CD4-positive, alpha-beta memory T cell (primary cell): ENCODE measurements at regions not wholly inside any gene's neighbourhood (a gene's known extent, or its start where the extent isn't known, plus 50 kb on each side); places are given as distances from the start of the nearest gene placed in this dataset.

Source experiments
- CTCF ChIA-PET: fragments of 350-600 bp; sonication (Branson Sonifier 250); formaldehyde crosslinking; loops from one replicate; lab custom pipeline; 2021; ENCODE audit warnings: inconsistent platforms; ENCODE audit not compliant: partially characterized antibody; lab: Charles Lee
- POLR2A ChIA-PET: fragments of 350-600 bp; sonication (Branson Sonifier 250); formaldehyde crosslinking; loops from one replicate; lab custom pipeline; 2021; ENCODE audit not compliant: partially characterized antibody; lab: Charles Lee
- DNase-seq, 5 donors: peaks; one replicate each; pipeline versions ENCODE4 v3.0.0 to v3.0.0-alpha.2; 2020 to 2022; ENCODE audit warnings: mixed read lengths in 1 of 5
- H3K27ac ChIP-seq: one replicate; pipeline ENCODE4 v1.7.0; 2013; ENCODE audit warnings: low read depth, low read length
- H3K27me3 ChIP-seq: 2 replicates; pipeline ENCODE4 v1.7.0; 2013; ENCODE audit warnings: mild to moderate bottlenecking, low read length, moderate library complexity; ENCODE audit not compliant: insufficient read depth
- H3K36me3 ChIP-seq: 2 replicates; pipeline ENCODE4 v1.7.0; 2013; ENCODE audit warnings: mild to moderate bottlenecking, low read length, moderate library complexity; ENCODE audit not compliant: insufficient read depth
- H3K4me1 ChIP-seq: 2 replicates; pipeline ENCODE4 v1.7.0; 2013; ENCODE audit warnings: mild to moderate bottlenecking, low read length, moderate library complexity; ENCODE audit not compliant: insufficient read depth
- H3K4me3 ChIP-seq, 2 donors: one replicate each; pipeline ENCODE4 v1.7.0; 2013; ENCODE audit warnings: low read length in 2 of 2, mild to moderate bottlenecking in 1 of 2
- H3K9me3 ChIP-seq, 2 donors: one replicate each; pipeline ENCODE4 v1.7.0; 2013; ENCODE audit warnings: low read length in 2 of 2, control low read depth in 1 of 2; ENCODE audit not compliant: control insufficient read depth in 1 of 2
- H3K27ac Mint-ChIP-seq, 7 donors: one replicate each; pipeline ENCODE4 v1.8.0; 2020 to 2021; ENCODE audit warnings: mixed read lengths in 7 of 7, mild to moderate bottlenecking in 6 of 7, inconsistent platforms in 3 of 7, moderate library complexity in 3 of 7
- H3K27me3 Mint-ChIP-seq, 2 donors: one replicate each; pipeline ENCODE4 v1.8.0; 2020 to 2021; ENCODE audit warnings: mixed read lengths in 2 of 2
- H3K36me3 Mint-ChIP-seq, 2 donors: one replicate each; pipeline ENCODE4 v1.8.0; 2020 to 2021; ENCODE audit warnings: mixed read lengths in 2 of 2, inconsistent platforms in 1 of 2, mild to moderate bottlenecking in 1 of 2
- H3K4me1 Mint-ChIP-seq, 4 donors: one replicate each; pipeline ENCODE4 v1.8.0; 2020 to 2021; ENCODE audit warnings: mixed read lengths in 4 of 4, mild to moderate bottlenecking in 1 of 4
- H3K4me3 Mint-ChIP-seq, 8 donors: one replicate each; pipeline ENCODE4 v1.8.0; 2020 to 2021; ENCODE audit warnings: mixed read lengths in 8 of 8, mild to moderate bottlenecking in 7 of 8, moderate library complexity in 6 of 8, inconsistent platforms in 3 of 8
- H3K9me3 Mint-ChIP-seq, 8 donors: one replicate each; pipeline ENCODE4 v1.8.0; 2020 to 2021; ENCODE audit warnings: mixed read lengths in 8 of 8, mild to moderate bottlenecking in 5 of 8, inconsistent platforms in 3 of 8, moderate library complexity in 1 of 8
- intact Hi-C: fragments of 100-400 bp; cut with micrococcal nuclease; formaldehyde crosslinking; loops from one replicate; pipeline ENCODE4 v1.15.1; 2023

DNA sequence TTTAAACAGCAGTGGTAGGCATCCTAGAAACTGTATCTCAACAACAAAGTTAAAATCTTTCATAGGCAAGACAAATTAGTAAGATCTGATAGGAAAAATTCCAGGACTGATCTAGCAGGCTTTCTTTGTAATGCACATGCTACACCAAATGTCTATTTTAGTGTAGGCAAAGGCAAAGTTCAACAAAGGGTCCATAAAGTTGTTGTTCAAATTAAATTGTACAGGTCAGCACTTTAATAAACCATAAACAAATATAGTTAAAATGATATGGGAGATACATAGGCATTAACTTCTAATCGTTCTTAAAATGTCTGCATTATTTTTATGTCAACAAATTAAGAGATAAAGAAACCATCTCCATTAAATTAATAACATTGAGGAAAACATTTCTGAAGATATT lies 413.0 kb downstream of the TUSC7 start:
- Mint-ChIP-seq H3K4me1 (no peaks in the 10 kb centered on the region), H3K36me3 (no peaks in the 10 kb centered on the region), H3K27me3 (no peaks in the 10 kb centered on the region), H3K9me3 (peaks cover 0 to 5% (median 0%) of the 10 kb centered on the region in 8 donors), H3K4me3 (no peak overlapping the region), H3K27ac (no peak overlapping the region)
- Histone ChIP-seq H3K27ac (no peak overlapping the region), H3K27me3 (no peaks in the 10 kb centered on the region), H3K4me3 (no peak overlapping the region), H3K4me1 (no peaks in the 10 kb centered on the region), H3K36me3 (no peaks in the 10 kb centered on the region), H3K9me3 (no peaks in the 10 kb centered on the region)
- ChIA-PET CTCF (no interaction called here), POLR2A (no interaction called here)
- DNase-seq: no peak
- intact Hi-C loops: no loop called here

DNA sequence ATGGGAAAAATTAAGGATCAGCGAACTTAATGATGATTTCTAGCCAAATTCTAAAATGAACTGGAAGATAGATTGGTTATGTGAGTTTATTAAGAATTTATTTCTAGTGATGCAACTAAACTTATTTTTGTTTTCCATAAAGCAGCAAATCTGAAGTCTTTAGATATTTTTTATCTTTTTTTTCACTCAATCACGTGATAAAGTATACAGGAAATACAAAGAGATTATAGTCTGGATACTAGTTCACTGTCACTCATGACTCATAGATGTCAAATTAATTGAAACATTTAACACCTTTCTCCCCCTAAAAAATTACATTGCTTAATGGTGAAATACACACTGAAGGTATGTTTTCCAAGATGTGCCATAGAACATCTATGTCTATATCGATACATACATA lies 416.9 kb downstream of the TUSC7 start:
- intact Hi-C loops: no loop called here
- no peak overlapping the region for H3K27ac Mint-ChIP-seq
- no peak for DNase-seq
- ChIA-PET POLR2A (no interaction called here), CTCF (no interaction called here)
- no peaks in the 10 kb centered on the region for H3K27me3 Mint-ChIP-seq
- no peaks in the 10 kb centered on the region for H3K36me3 ChIP-seq
- no peaks in the 10 kb centered on the region for H3K4me1 Mint-ChIP-seq
- no peak overlapping the region for H3K4me3 Mint-ChIP-seq
- peaks cover 0 to 4% (median 0%) of the 10 kb centered on the region in 8 donors for H3K9me3 Mint-ChIP-seq
- no peaks in the 10 kb centered on the region for H3K36me3 Mint-ChIP-seq
- no peaks in the 10 kb centered on the region for H3K27me3 ChIP-seq
- no peaks in the 10 kb centered on the region for H3K9me3 ChIP-seq
- no peak overlapping the region for H3K27ac ChIP-seq
- H3K4me1 ChIP-seq: no peaks in the 10 kb centered on the region
- no peak overlapping the region for H3K4me3 ChIP-seq

DNA sequence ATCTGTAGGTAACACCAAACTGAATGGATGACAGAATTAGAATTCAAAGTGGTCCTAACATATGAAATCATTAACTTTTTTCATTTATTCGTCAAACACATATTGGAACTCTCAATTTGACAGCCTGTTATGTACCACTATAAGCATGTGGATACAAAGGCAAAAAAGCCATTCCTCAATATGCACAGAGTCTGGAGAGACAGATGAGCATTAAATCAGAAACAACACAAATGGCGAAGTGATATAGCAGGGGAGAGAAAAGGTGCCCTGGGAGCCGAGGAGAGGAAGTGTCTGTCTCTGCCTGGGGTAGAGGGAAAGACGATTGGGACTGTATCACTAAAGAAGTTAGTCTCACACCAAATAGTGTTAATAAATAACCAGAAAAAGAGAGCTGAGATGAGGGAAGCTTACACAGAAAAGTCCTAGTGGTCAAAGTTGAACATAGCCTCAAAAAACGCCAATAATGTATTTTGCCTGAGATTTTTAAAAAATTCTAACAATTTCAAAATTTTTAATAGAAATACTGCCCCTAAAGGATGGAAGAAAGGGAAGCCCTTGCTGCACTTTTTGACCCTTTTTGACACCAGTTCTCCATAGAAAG lies 417.5 kb downstream of the TUSC7 start:
- Mint-ChIP-seq H3K4me1 (no peaks in the 10 kb centered on the region), H3K36me3 (no peaks in the 10 kb centered on the region), H3K4me3 (no peak overlapping the region), H3K27ac (no peak overlapping the region), H3K27me3 (no peaks in the 10 kb centered on the region), H3K9me3 (peaks cover 0 to 4% (median 0%) of the 10 kb centered on the region in 8 donors)
- no peak overlapping the region for H3K27ac ChIP-seq
- no peaks in the 10 kb centered on the region for H3K27me3 ChIP-seq
- CTCF ChIA-PET: no interaction called here
- POLR2A ChIA-PET: no interaction called here
- intact Hi-C loops: no loop called here
- no peak overlapping the region for H3K4me3 ChIP-seq
- DNase-seq: no peak
- H3K9me3 ChIP-seq: no peaks in the 10 kb centered on the region
- H3K36me3 ChIP-seq: no peaks in the 10 kb centered on the region
- no peaks in the 10 kb centered on the region for H3K4me1 ChIP-seq

DNA sequence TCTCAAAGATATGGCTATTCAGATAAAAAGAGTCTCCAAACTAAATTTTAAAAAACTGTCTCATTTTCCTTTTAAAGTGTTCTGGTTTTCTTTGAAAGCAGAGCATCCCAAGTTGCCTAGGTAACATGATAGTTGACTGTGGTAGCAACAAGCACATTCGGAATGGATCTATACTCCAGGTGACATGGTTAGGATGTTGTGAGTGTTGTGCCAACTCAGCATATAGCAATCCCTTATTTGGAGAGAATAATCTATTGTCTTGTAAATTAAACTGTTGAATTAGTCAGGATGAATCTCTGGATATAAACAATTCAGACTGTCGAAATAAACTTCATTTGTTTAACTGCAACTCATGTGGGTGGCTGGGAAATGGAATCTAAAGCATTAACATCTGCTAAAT lies 418.6 kb downstream of the TUSC7 start:
- H3K36me3 Mint-ChIP-seq: no peaks in the 10 kb centered on the region
- peaks cover 0 to 4% (median 0%) of the 10 kb centered on the region in 8 donors for H3K9me3 Mint-ChIP-seq
- intact Hi-C loops: no loop called here
- no peak overlapping the region for H3K27ac ChIP-seq
- no peak overlapping the region for H3K4me3 Mint-ChIP-seq
- no peaks in the 10 kb centered on the region for H3K9me3 ChIP-seq
- no peak overlapping the region for H3K4me3 ChIP-seq
- H3K27me3 Mint-ChIP-seq: no peaks in the 10 kb centered on the region
- H3K27me3 ChIP-seq: no peaks in the 10 kb centered on the region
- ChIA-PET CTCF (no interaction called here), POLR2A (no interaction called here)
- no peaks in the 10 kb centered on the region for H3K4me1 Mint-ChIP-seq
- H3K36me3 ChIP-seq: no peaks in the 10 kb centered on the region
- no peak for DNase-seq
- H3K27ac Mint-ChIP-seq: no peak overlapping the region
- no peaks in the 10 kb centered on the region for H3K4me1 ChIP-seq

GRCh38 chr3:117128872-117129271 lies 419.3 kb downstream of the TUSC7 start:
- Histone ChIP-seq H3K4me1 (no peaks in the 10 kb centered on the region), H3K27ac (no peak overlapping the region), H3K4me3 (no peak overlapping the region), H3K9me3 (no peaks in the 10 kb centered on the region), H3K36me3 (no peaks in the 10 kb centered on the region), H3K27me3 (no peaks in the 10 kb centered on the region)
- Mint-ChIP-seq H3K27ac (no peak overlapping the region), H3K9me3 (peaks cover 0 to 4% (median 0%) of the 10 kb centered on the region in 8 donors), H3K36me3 (no peaks in the 10 kb centered on the region), H3K27me3 (no peaks in the 10 kb centered on the region), H3K4me3 (no peak overlapping the region), H3K4me1 (no peaks in the 10 kb centered on the region)
- DNase-seq: no peak
- intact Hi-C loops: no loop called here
- ChIA-PET POLR2A (no interaction called here), CTCF (no interaction called here)

GRCh38 chr3:117129516-117129915 lies 419.9 kb downstream of the TUSC7 start:
- Histone ChIP-seq H3K27ac (no peak overlapping the region), H3K4me1 (no peaks in the 10 kb centered on the region), H3K36me3 (no peaks in the 10 kb centered on the region), H3K27me3 (no peaks in the 10 kb centered on the region), H3K9me3 (no peaks in the 10 kb centered on the region), H3K4me3 (no peak overlapping the region)
- ChIA-PET POLR2A (no interaction called here), CTCF (no interaction called here)
- Mint-ChIP-seq H3K4me3 (no peak overlapping the region), H3K36me3 (no peaks in the 10 kb centered on the region), H3K27me3 (no peaks in the 10 kb centered on the region), H3K27ac (no peak overlapping the region), H3K9me3 (peaks cover 0 to 4% (median 0%) of the 10 kb centered on the region in 8 donors), H3K4me1 (no peaks in the 10 kb centered on the region)
- no peak for DNase-seq
- intact Hi-C loops: no loop called here

GRCh38 chr3:117130222-117130621 lies 420.6 kb downstream of the TUSC7 start:
- Mint-ChIP-seq H3K4me3 (no peak overlapping the region), H3K27ac (no peak overlapping the region), H3K27me3 (no peaks in the 10 kb centered on the region), H3K36me3 (no peaks in the 10 kb centered on the region), H3K4me1 (no peaks in the 10 kb centered on the region), H3K9me3 (peaks cover 0 to 4% (median 0%) of the 10 kb centered on the region in 8 donors)
- H3K4me1 ChIP-seq: no peaks in the 10 kb centered on the region
- no peaks in the 10 kb centered on the region for H3K36me3 ChIP-seq
- no peak overlapping the region for H3K27ac ChIP-seq
- H3K4me3 ChIP-seq: no peak overlapping the region
- no peaks in the 10 kb centered on the region for H3K27me3 ChIP-seq
- intact Hi-C loops: no loop called here
- ChIA-PET CTCF (no interaction called here), POLR2A (no interaction called here)
- no peaks in the 10 kb centered on the region for H3K9me3 ChIP-seq
- DNase-seq: no peak

DNA sequence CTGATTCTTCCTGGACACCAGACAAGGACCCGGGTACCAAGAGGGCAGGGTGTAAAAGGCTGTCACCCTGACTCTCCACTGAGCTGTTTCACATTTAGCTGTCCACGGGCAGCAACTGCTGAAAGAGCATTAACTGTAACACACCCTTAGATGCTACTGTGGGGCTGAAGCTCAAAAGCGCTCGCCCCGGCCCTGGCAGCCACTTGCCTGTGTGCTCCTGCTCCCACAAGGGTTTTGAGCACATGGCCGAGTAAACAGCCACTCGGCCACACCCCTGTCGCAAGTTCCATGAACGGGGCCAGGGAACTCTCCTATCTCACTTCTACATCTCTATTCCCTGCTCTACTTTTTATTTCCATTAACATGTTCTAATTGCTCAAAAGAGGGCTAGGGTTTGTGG lies 421.7 kb downstream of the TUSC7 start:
- intact Hi-C loops: no loop called here
- Mint-ChIP-seq H3K36me3 (no peaks in the 10 kb centered on the region), H3K4me3 (no peak overlapping the region), H3K4me1 (no peaks in the 10 kb centered on the region), H3K27me3 (no peaks in the 10 kb centered on the region), H3K27ac (no peak overlapping the region), H3K9me3 (peaks cover 0 to 4% (median 0%) of the 10 kb centered on the region in 8 donors)
- H3K27ac ChIP-seq: no peak overlapping the region
- H3K27me3 ChIP-seq: no peaks in the 10 kb centered on the region
- no peak overlapping the region for H3K4me3 ChIP-seq
- DNase-seq: no peak
- H3K4me1 ChIP-seq: no peaks in the 10 kb centered on the region
- H3K9me3 ChIP-seq: no peaks in the 10 kb centered on the region
- no peaks in the 10 kb centered on the region for H3K36me3 ChIP-seq
- ChIA-PET POLR2A (no interaction called here), CTCF (no interaction called here)
